HG03520 (cell line): ENCODE measurements at regions not wholly inside any gene's neighbourhood (a gene's known extent, or its start where the extent isn't known, plus 50 kb on each side); places are given as distances from the start of the nearest gene placed in this dataset.

Experiments
- ATAC-seq: cut with Tn5 transposase; IDR thresholded peaks from one replicate; pipeline ENCODE4 v1.9.1; 2021; ENCODE audit warnings: mild to moderate bottlenecking, moderate library complexity; ENCODE audit not compliant: unreplicated experiment

GRCh38 chr5:145130996-145131395 lies 704.1 kb downstream of the PRELID2 start:
- no peak for ATAC-seq

DNA sequence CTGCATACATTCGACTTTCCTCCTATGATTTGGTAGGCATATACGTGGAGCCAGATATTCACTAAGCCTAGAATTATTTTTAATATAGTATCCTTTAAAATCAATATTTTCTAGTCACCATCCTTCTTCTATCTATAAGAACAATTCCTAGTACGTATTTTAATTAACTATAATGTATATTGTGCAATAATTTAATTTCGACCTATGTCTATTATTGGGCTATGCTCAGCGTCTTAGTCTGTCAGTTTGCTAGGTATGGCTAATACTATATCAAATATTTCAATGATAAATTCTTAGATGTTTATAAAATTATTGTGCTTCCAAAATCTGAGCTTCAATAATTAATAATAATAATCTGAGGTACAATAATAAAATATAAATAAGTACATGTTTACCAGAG lies 705.3 kb downstream of the PRELID2 start:
- ATAC-seq: no peak

DNA sequence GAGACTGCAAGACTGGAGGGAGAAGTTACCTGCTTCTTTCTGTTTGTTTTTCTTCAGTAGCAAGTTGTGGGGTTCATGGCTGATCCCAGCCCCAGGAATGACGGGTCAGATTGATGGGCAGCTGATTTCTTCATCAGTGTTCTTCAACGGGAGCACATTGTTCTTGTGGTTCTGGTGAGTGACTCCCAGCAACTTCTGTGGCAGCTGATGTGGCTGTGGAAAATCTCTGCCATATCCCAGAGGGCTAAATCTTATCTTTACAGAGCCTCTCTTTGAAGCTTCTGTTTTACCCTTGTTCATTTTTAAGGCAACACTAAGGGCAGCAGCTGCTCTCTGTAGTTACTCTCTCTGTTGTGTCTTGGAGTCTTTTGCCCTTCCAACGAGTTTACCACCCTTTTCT lies 710.3 kb downstream of the PRELID2 start:
- ATAC-seq: no peak

- ATAC-seq: no peak
These were observed 716.5 kb downstream of the PRELID2 start for GRCh38 chr5:145118611-145119010.

- ATAC-seq: no peak
These were observed 717.0 kb downstream of the PRELID2 start for GRCh38 chr5:145118127-145118526.

- no peak for ATAC-seq
These were observed 717.9 kb downstream of the PRELID2 start for GRCh38 chr5:145117285-145117684.

GRCh38 chr5:145111420-145111819 lies 723.7 kb downstream of the PRELID2 start:
- ATAC-seq: no peak

- no peak for ATAC-seq
These were observed 724.3 kb downstream of the PRELID2 start for GRCh38 chr5:145110834-145111233.

GRCh38 chr5:145110181-145110580 lies 725.0 kb downstream of the PRELID2 start:
- ATAC-seq: no peak

GRCh38 chr5:145105384-145105783 lies 729.8 kb downstream of the PRELID2 start:
- ATAC-seq: no peak

DNA sequence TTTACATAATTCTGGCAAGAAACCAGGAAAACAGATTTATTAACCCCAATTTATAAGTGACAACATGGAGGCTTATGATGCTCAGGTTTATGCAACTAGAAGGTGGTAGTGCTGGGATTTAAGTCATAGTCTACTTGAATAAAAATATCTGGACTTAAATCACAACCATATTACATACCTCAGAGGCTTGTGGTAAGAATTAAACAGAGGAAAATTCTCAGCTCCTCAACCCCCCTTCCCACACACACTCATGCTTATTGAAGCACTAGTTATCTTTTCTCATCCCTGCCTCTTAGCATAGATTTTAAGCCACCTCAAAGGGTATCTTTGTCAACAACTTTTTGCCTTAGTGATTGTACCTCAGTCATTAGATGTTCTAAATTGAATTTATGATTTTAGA lies 731.0 kb downstream of the PRELID2 start:
- ATAC-seq: no peak

- ATAC-seq: no peak
These were observed 733.9 kb downstream of the PRELID2 start for GRCh38 chr5:145101246-145101645.

DNA sequence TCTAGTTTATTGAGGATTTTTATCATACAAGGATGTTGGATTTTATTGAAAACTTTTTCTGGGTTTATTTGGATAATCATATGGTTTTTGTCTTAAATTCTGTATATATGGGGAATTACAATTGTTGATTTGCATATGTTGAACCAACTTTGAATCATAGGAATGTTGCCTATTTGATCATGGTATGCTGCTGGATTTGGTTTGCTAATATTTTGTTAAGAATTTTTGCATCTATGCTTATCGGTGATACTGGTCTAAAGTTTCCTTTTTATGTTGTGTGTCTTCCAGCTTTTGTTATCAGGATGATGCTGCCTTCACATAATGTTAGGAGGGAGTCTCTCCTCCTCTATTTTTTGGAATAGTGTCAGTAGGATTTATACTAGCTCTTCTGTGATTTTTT lies 745.0 kb downstream of the PRELID2 start:
- no peak for ATAC-seq

- ATAC-seq: no peak
These were observed 750.3 kb downstream of the PRELID2 start for GRCh38 chr5:145084834-145085233.

- no peak for ATAC-seq
These were observed 758.1 kb downstream of the PRELID2 start for GRCh38 chr5:145077028-145077427.

DNA sequence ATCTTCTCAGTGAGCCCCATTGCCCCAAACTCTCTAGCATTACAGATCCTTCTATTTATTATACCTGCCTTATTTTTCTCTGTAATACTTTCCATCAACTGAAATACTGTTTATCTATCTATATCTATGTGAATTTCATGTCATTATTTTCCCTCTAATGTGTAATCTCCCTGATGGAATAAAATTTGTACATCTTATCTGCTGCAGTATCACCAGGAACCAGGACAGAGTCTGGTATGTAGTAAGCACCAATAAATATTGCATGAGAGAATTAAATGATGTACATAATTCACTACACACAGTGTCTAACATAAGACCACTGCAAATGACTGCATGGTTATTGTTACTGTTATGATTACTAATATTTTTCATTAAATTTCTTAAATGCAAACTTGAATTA lies 759.1 kb downstream of the PRELID2 start:
- no peak for ATAC-seq

DNA sequence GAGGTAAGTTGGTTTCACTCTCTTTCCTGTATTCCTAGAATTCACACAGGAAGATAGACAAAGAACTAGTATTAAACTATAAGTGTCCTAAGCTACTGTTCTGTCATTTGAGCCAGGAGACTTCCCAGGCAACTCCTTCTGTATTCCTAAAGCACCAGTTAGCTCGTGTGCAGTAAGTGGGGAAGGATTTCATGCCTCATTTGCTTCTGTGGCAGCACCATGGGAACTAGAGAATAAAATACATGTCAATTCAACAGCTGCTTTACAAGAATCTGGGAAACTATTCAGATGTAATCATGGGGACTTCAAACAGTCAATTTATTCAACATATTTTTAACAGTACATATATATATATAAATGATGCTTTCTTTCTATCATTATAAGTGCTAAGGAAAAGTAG lies 762.3 kb downstream of the PRELID2 start:
- no peak for ATAC-seq

- ATAC-seq: no peak
These were observed 766.4 kb downstream of the PRELID2 start for GRCh38 chr5:145068721-145069120.

GRCh38 chr5:145062280-145063062 lies 772.7 kb downstream of the PRELID2 start:
- no peak for ATAC-seq

- peak; percentile 99 for ATAC-seq
These were observed 778.3 kb downstream of the PRELID2 start for GRCh38 chr5:145056800-145057199.

DNA sequence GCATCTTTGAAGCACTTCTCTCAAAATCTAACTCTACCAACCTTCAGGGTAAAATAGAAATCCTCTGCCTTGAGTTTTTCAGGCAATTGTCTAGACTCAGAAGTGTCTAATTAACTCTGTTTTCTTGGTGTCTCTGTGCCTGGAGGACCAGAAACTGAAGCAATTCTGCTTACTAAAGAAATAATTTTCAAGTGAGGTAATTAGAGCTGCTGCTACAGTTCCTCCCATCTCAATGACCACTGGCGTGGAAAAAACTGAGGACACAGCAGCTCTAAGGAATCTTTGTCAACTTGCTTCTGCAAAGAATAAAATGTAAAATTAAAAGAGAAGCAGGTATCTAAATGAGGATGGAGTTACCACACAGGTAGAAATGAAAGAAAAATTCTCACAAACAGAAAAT lies 785.0 kb downstream of the PRELID2 start:
- ATAC-seq: no peak

GRCh38 chr5:145044970-145045369 lies 790.2 kb downstream of the PRELID2 start:
- ATAC-seq: no peak

DNA sequence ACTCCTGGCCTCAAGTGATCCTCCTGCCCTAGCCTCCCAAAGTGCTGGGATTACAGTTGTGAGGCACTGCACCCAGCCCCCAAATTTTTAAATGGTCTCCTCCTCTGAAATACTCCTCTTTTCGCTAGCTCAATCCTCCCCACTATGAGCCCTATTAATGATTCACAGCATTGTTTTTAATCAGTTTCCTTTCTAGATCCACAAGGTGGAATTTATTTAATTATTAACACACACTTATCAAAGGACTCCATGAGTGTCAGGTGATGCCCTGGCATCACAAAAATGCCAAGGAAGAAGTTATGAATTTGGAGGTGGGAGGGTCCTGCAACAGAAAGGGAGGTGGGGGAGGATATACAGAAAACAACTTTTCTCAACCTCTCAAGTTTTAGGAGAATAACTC lies 806.5 kb downstream of the PRELID2 start:
- no peak for ATAC-seq
